ENCODE measurements at regions not wholly inside any gene's neighbourhood (a gene's known extent, or its start where the extent isn't known, plus 50 kb on each side); places are given as distances from the start of the nearest gene placed in this dataset.

DNA sequence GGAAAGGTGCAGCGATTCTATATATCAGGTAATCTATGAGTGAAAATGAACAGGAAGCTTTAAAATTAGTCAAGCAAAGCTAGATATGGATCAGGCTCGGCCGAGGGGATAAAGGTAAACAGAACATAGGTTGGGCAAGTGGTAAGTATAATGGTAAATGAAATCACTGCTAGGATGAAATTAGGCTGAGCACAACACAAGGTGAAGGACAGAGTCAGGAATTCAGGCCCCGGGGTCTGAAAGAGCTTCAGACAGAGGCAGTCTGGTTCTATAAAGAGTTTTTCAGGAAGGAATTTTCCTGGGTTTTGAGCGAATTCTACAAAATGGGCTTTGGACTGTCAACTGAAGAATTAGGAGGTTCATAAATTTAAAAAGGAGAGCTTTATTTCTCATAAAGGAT, 513.2 kb upstream of the CDH2 start:
- no peak for DNase-seq (ENCODE audit: low read depth, low spot score)
- ATAC-seq: no peak
- Histone ChIP-seq H2AFZ (ENCODE audit: control insufficient read depth, low read depth, low read length) (no peak overlapping the region), H3K36me3 (ENCODE audit: control insufficient read depth in 2 of 2, insufficient read depth in 2 of 2, low read length in 1 of 2) (no peaks in the 10 kb centered on the region), H3K27me3 (replicated peaks in 1 of 2; ENCODE audit: control insufficient read depth in 2 of 2, insufficient read depth in 2 of 2, low read length in 1 of 2) (no peaks in the 10 kb centered on the region), H3K4me3 (no peak overlapping the region), H3K4me1 (ENCODE audit: control insufficient read depth, insufficient read depth, low read length) (no peaks in the 10 kb centered on the region), H3K4me2 (ENCODE audit: control insufficient read depth, insufficient read depth) (no peak overlapping the region), H3K27ac (ENCODE audit: control insufficient read depth, insufficient read depth) (no peak overlapping the region), H3K9me3 (replicated peaks; ENCODE audit: control insufficient read depth, insufficient read depth, low read length) (no peaks in the 10 kb centered on the region), H3K9ac (ENCODE audit: control insufficient read depth, insufficient read depth, low read length) (no peak overlapping the region), H4K20me1 (ENCODE audit: control insufficient read depth, insufficient read depth) (no peaks in the 10 kb centered on the region), H3K79me2 (ENCODE audit: control insufficient read depth, insufficient read depth, low read length) (no peaks in the 10 kb centered on the region)
- TF ChIP-seq DPF2 (IDR thresholded peaks at IDR 0.05): no peak
- TF ChIP-seq YY1 (IDR thresholded peaks at IDR 0.05; ENCODE audit: low read depth, low read length): no peak
- TF ChIP-seq SIN3A (IDR thresholded peaks at IDR 0.05; ENCODE audit: low read depth, low read length): no peak
- TF ChIP-seq CHD2 (IDR thresholded peaks at IDR 0.05; ENCODE audit: borderline replicate concordance, low read depth, low read length): no peak
- no peak for TF ChIP-seq WRNIP1 (IDR thresholded peaks at IDR 0.05; ENCODE audit: borderline replicate concordance, low read depth, low read length)
- no peak for TF ChIP-seq GATAD2B (conservative IDR thresholded peaks at IDR 0.05; ENCODE audit: low read depth)
- TF ChIP-seq, protein P1, sequence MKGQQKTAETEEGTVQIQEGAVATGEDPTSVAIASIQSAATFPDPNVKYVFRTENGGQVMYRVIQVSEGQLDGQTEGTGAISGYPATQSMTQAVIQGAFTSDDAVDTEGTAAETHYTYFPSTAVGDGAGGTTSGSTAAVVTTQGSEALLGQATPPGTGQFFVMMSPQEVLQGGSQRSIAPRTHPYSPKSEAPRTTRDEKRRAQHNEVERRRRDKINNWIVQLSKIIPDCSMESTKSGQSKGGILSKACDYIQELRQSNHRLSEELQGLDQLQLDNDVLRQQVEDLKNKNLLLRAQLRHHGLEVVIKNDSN (IDR thresholded peaks at IDR 0.05; ENCODE audit: borderline replicate concordance, extremely low read length, insufficient read depth, low read depth, low read length): no peak
- TF ChIP-seq NFYB (IDR thresholded peaks at IDR 0.05; ENCODE audit: insufficient read depth, low read depth, low read length): no peak
- no peak for TF ChIP-seq RCOR1 (conservative IDR thresholded peaks at IDR 0.05; ENCODE audit: low read depth, low read length)
- TF ChIP-seq POU2F2 (IDR thresholded peaks at IDR 0.05; ENCODE audit: borderline replicate concordance, low read depth, low read length): no peak
- TF ChIP-seq IKZF1 (conservative IDR thresholded peaks at IDR 0.05): no peak
- no peak for TF ChIP-seq TCF3 (IDR thresholded peaks at IDR 0.05; ENCODE audit: borderline replicate concordance, insufficient read depth, low read depth, low read length)
- TF ChIP-seq SMAD1 (IDR thresholded peaks at IDR 0.05; ENCODE audit: low read depth, partially characterized antibody): no peak
- TF ChIP-seq ZNF217 (IDR thresholded peaks at IDR 0.05): no peak
- TF ChIP-seq, protein P2, sequence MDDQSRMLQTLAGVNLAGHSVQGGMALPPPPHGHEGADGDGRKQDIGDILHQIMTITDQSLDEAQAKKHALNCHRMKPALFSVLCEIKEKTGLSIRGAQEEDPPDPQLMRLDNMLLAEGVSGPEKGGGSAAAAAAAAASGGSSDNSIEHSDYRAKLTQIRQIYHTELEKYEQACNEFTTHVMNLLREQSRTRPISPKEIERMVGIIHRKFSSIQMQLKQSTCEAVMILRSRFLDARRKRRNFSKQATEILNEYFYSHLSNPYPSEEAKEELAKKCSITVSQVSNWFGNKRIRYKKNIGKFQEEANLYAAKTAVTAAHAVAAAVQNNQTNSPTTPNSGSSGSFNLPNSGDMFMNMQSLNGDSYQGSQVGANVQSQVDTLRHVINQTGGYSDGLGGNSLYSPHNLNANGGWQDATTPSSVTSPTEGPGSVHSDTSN (IDR thresholded peaks at IDR 0.05; ENCODE audit: insufficient replicate concordance, low read depth, low read length): no peak
- TF ChIP-seq RELA (IDR thresholded peaks at IDR 0.05; ENCODE audit: borderline replicate concordance, partially characterized antibody): no peak
- FAIRE-seq: no peak
- SMC1A ChIA-PET (ENCODE audit: uncharacterized antibody, unreplicated experiment): no interaction called here
- CTCF ChIA-PET: interaction anchor here (1.2 kb wide), 1 partner anchor 17 kb away, joined by 3 read pairs; no protein-coding TSS in a partner anchor
- in situ Hi-C loops (cut with MboI) (no loop called here), intact Hi-C loops (cut with micrococcal nuclease; ENCODE audit: unreplicated experiment) (no loop called here)
- RAD21 ChIA-PET (ENCODE audit: unreplicated experiment): no interaction called here
- no TSS peak for BruUV-seq (replicated peaks)
- POLR2A ChIA-PET: interaction anchor here (0.6 kb wide), 1 partner anchor 1104 kb away, joined by 3 read pairs; no protein-coding TSS in a partner anchor
- WGBS (ENCODE audit: insufficient coverage, insufficient replicate concordance, low lambda C conversion rate, missing lambda C conversion rate): 10% methylated on average over 5 of the region's 5 CpGs
